ENCODE measurements at regions not wholly inside any gene's neighbourhood (a gene's known extent, or its start where the extent isn't known, plus 50 kb on each side); places are given as distances from the start of the nearest gene placed in this dataset.

- DNase-seq (ENCODE audit: low read depth): no peak
- TF ChIP-seq CTCF (IDR thresholded peaks at IDR 0.05; ENCODE audit: low read depth, low read length, missing control alignments): no peak
- in situ Hi-C loops (cut with HindIII; ENCODE audit: low sequenced_read_pairs): no loop called here
- H3K4me3 ChIP-seq (ENCODE audit: low read depth, low read length): no peak overlapping the region
These were observed 170.1 kb upstream of the SLITRK6 start for GRCh38 chr13:85969331-85969730.

GRCh38 chr13:85935868-85936467, 136.7 kb upstream of the SLITRK6 start:
- no peak overlapping the region for H3K4me3 ChIP-seq (ENCODE audit: low read depth, low read length)
- in situ Hi-C loops (cut with HindIII; ENCODE audit: low sequenced_read_pairs): no loop called here
- DNase-seq (ENCODE audit: low read depth): no peak
- no peak for TF ChIP-seq CTCF (IDR thresholded peaks at IDR 0.05; ENCODE audit: low read depth, low read length, missing control alignments)

DNA sequence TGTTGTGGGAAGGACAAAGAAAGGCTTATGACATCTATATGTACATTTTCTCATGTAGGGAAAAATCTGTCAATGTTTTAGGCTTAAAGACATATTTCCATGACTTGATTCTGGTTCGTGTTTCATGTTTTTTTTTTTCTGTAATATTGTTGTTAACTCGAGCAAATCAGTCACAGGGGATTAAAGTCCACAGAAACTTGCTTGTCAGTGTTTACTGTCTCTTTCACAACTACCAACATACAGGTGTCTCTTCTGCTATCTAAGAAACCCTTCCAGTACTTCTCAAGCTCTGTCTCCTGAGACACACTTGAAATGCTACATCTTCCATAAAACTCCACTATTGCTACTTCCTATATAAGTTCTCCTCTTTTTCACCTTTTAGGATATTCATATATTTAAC, 130.9 kb upstream of the SLITRK6 start:
- no peak for TF ChIP-seq CTCF (IDR thresholded peaks at IDR 0.05; ENCODE audit: low read depth, low read length, missing control alignments)
- in situ Hi-C loops (cut with HindIII; ENCODE audit: low sequenced_read_pairs): no loop called here

GRCh38 chr13:85910962-85911361, 111.7 kb upstream of the SLITRK6 start:
- TF ChIP-seq CTCF (IDR thresholded peaks at IDR 0.05; ENCODE audit: low read depth, low read length, missing control alignments): no peak
- DNase-seq (ENCODE audit: low read depth): no peak
- in situ Hi-C loops (cut with HindIII; ENCODE audit: low sequenced_read_pairs): no loop called here

More for the DNA sequence above, 130.9 kb upstream of the SLITRK6 start:
- H3K4me3 ChIP-seq (ENCODE audit: low read depth, low read length): no peak overlapping the region
- DNase-seq (ENCODE audit: low read depth): no peak

DNA sequence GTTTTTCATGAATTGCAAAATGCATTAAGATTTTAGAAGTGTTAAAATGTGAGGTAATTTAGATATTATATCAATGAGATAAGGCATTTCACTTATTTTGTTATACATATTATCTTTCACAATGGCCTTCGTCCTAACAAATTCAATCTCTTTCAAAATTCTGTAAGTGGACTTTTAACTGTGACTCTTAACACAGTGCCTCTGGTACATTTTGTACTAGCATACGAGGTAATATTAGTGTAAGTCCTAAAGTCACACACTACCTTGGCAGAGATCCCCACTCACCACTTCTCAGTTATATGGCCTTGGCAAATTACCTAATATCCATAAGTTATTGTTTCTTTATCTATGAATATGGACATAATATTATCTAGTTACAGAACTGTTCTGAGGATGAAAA, 101.3 kb upstream of the SLITRK6 start:
- TF ChIP-seq CTCF (IDR thresholded peaks at IDR 0.05; ENCODE audit: low read depth, low read length, missing control alignments): no peak
- no peak for DNase-seq (ENCODE audit: low read depth)
- in situ Hi-C loops (cut with HindIII; ENCODE audit: low sequenced_read_pairs): no loop called here
- H3K4me3 ChIP-seq (ENCODE audit: low read depth, low read length): no peak overlapping the region

More at GRCh38 chr13:85910962-85911361, 111.7 kb upstream of the SLITRK6 start:
- H3K4me3 ChIP-seq (ENCODE audit: low read depth, low read length): no peak overlapping the region

DNA sequence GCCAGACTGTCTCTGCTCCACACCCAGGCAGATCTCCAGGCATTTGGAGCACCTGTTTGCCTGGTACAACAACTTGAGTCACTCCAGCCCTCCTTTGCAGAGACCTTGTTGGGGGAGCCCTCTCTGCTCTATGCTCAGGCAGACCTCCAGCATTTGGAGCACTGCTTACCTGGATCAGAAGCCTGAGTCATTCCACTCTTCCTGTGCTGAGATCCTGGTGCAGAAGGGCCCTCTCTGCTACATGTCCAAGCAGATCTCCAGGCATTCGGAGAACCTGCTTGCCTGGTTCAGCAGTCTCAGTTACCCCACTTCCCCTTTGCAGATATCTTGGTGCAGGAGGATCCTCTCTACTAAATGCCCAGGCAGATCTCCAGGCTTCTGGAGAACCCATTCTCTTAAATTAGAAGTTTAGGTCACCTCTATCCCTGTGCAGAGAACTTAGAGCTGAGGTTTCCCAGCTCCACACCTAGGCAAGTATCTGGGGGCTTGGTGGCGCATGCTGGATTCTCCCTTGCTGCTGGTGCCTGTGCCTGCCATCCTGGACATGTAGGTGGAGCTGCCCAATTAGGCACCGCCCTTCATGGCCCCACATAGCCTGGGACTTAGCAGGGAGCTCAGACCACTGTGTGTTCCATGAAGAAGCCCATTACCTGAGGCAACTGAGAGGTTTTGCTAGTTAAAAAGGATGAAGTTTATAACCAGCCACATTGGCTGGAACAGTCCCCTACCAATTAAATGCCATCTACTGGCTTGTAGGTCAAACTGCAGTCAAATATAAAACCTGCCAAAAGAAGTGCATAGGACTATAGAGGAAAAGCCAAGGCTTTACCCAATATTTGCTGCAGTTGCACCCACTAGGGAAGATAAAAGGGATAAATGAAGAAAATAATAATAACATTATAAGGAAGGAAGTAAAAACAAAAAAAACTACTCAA, 97.6 kb upstream of the SLITRK6 start:
- in situ Hi-C loops (cut with HindIII; ENCODE audit: low sequenced_read_pairs): no loop called here
- TF ChIP-seq CTCF (IDR thresholded peaks at IDR 0.05; ENCODE audit: low read depth, low read length, missing control alignments): no peak
- DNase-seq (ENCODE audit: low read depth): no peak
- H3K4me3 ChIP-seq (ENCODE audit: low read depth, low read length): no peak overlapping the region

All from astrocyte of the cerebellum (primary cell).